NT2/D1 (cell line): ENCODE measurements at regions not wholly inside any gene's neighbourhood (a gene's known extent, or its start where the extent isn't known, plus 50 kb on each side); places are given as distances from the start of the nearest gene placed in this dataset.
"Not testable (repeated sequence)": the region's sequence is repeated elsewhere in the genome, so short reads cannot be mapped to it uniquely, and the experiment has no call there.

Experiments
- SUZ12 ChIP-seq: IDR thresholded peaks from 2 replicates; pipeline ENCODE4 v1.6.1; 2011; ENCODE audit not compliant: insufficient read length, insufficient read depth; ENCODE audit errors: extremely low read depth
- YY1 ChIP-seq: IDR thresholded peaks from 2 replicates; pipeline ENCODE4 v1.6.1; 2011; ENCODE audit not compliant: insufficient read length, insufficient read depth
- ZNF274 ChIP-seq: IDR thresholded peaks from 2 replicates; pipeline ENCODE4 v1.6.1; 2011; ENCODE audit warnings: mild to moderate bottlenecking, low read depth, low read length

GRCh38 chr5:40439103-40439502 lies 240.6 kb upstream of the PTGER4 start:
- not testable (repeated sequence) for TF ChIP-seq YY1, ZNF274, SUZ12
